H1 (cell line): ENCODE measurements at regions not wholly inside any gene's neighbourhood (a gene's known extent, or its start where the extent isn't known, plus 50 kb on each side); places are given as distances from the start of the nearest gene placed in this dataset.

Experiments
- ATF3 ChIP-seq: IDR thresholded peaks from 2 replicates; pipeline ENCODE4 v1.6.1; 2011; ENCODE audit warnings: low read depth, mild to moderate bottlenecking, low read length; ENCODE audit not compliant: insufficient read depth
- EP300 ChIP-seq, 2 experiments: IDR thresholded peaks; 1 replicate in 1 of 2; 2 replicates in 1 of 2; pipeline ENCODE4 v1.6.1; 2011 to 2012; ENCODE audit warnings: low read depth in 2 of 2, low read length in 2 of 2, mild to moderate bottlenecking in 2 of 2, borderline replicate concordance in 1 of 2, inconsistent platforms in 1 of 2, moderate library complexity in 1 of 2

DNA sequence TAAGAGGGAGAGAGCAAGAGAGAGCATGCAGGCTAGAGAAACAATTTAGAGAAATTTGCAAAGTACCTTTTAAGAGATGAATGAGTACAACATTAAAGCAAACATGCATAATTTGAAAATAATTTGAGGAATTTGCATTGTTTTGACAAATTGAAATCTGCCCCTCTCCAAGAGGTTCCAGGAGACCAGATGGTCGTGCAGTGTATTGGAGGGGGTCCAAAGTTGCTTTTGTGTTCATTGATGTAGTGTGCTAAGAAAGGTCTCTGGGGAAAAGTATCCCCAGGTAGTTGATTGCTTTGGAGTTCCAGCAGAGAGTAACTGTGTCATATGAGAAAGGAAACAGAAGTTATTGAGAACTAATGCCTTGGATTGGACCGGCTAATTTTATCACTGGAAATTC is 635.0 kb upstream of the TENM3 start (continued):
- TF ChIP-seq EP300 (IDR thresholded peaks at IDR 0.05; ENCODE audit: borderline replicate concordance in 1 of 2, low read depth in 2 of 2, low read length in 2 of 2) (no peak), ATF3 (no peak)
